ENCODE measurements at regions not wholly inside any gene's neighbourhood (a gene's known extent, or its start where the extent isn't known, plus 50 kb on each side); places are given as distances from the start of the nearest gene placed in this dataset.

DNA sequence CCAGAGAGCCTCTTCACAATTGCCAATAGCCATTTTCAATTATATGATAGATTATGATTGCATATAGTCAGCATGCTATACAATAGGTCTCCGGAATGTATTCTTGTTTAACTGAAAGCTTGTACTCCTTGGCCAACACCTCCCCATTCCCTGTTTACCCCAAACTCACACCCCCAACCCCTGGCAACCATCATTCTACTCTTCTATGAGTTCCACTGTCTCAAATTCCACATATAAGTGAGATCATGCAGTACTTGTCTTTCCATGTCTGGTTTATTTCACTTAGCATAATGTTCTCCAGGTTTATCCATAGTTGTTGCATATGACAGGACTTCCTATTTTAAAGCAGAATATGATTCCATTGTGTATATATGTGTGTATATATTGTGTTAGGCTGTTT lies 110.7 kb upstream of the STC2 start:
- Histone ChIP-seq H3K9me3 (ENCODE audit: control insufficient read depth, insufficient read depth, low read depth, low read length) (no peaks in the 10 kb centered on the region), H3K4me1 (ENCODE audit: control insufficient read depth, insufficient read depth, low read length) (no peaks in the 10 kb centered on the region), H3K36me3 (ENCODE audit: control insufficient read depth in 2 of 2, insufficient read depth in 1 of 2, low read length in 2 of 2) (no peaks in the 10 kb centered on the region), H3K27ac (ENCODE audit: extremely low read depth, low read depth, low read length) (no peak overlapping the region), H3K4me3 (ENCODE audit: low read depth, low read length) (no peak overlapping the region)
- ChIA-PET CTCF (interaction anchor here (0.6 kb wide), 2 partner anchors 13 to 960 kb away, joined by 3 to 6 read pairs; no protein-coding TSS in a partner anchor), POLR2A (no interaction called here)
- TF ChIP-seq ZNF626 (tag by site-specific recombination; IDR thresholded peaks at IDR 0.05), result no peak
- no peak for TF ChIP-seq ZNF311 (tag by site-specific recombination; IDR thresholded peaks at IDR 0.05; ENCODE audit: borderline replicate concordance)
- TF ChIP-seq ZNF366 (tag by site-specific recombination; conservative IDR thresholded peaks at IDR 0.05), result no peak
- TF ChIP-seq ZNF623 (tag by site-specific recombination; IDR thresholded peaks at IDR 0.05), result no peak
- TF ChIP-seq ZSCAN23 (tag by site-specific recombination; IDR thresholded peaks at IDR 0.05), result no peak
- TF ChIP-seq BCL11B (tag by site-specific recombination; IDR thresholded peaks at IDR 0.05; ENCODE audit: low read depth), result no peak
- TF ChIP-seq SP7 (tag by site-specific recombination; IDR thresholded peaks at IDR 0.05), result no peak
- TF ChIP-seq, protein P1, sequence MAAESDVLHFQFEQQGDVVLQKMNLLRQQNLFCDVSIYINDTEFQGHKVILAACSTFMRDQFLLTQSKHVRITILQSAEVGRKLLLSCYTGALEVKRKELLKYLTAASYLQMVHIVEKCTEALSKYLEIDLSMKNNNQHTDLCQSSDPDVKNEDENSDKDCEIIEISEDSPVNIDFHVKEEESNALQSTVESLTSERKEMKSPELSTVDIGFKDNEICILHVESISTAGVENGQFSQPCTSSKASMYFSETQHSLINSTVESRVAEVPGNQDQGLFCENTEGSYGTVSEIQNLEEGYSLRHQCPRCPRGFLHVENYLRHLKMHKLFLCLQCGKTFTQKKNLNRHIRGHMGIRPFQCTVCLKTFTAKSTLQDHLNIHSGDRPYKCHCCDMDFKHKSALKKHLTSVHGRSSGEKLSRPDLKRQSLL (tag by site-specific recombination; IDR thresholded peaks at IDR 0.05), result no peak
- TF ChIP-seq, protein P2, sequence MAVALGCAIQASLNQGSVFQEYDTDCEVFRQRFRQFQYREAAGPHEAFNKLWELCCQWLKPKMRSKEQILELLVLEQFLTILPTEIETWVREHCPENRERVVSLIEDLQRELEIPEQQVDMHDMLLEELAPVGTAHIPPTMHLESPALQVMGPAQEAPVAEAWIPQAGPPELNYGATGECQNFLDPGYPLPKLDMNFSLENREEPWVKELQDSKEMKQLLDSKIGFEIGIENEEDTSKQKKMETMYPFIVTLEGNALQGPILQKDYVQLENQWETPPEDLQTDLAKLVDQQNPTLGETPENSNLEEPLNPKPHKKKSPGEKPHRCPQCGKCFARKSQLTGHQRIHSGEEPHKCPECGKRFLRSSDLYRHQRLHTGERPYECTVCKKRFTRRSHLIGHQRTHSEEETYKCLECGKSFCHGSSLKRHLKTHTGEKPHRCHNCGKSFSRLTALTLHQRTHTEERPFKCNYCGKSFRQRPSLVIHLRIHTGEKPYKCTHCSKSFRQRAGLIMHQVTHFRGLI (tag by site-specific recombination; IDR thresholded peaks at IDR 0.05), result no peak
- TF ChIP-seq, protein P3, sequence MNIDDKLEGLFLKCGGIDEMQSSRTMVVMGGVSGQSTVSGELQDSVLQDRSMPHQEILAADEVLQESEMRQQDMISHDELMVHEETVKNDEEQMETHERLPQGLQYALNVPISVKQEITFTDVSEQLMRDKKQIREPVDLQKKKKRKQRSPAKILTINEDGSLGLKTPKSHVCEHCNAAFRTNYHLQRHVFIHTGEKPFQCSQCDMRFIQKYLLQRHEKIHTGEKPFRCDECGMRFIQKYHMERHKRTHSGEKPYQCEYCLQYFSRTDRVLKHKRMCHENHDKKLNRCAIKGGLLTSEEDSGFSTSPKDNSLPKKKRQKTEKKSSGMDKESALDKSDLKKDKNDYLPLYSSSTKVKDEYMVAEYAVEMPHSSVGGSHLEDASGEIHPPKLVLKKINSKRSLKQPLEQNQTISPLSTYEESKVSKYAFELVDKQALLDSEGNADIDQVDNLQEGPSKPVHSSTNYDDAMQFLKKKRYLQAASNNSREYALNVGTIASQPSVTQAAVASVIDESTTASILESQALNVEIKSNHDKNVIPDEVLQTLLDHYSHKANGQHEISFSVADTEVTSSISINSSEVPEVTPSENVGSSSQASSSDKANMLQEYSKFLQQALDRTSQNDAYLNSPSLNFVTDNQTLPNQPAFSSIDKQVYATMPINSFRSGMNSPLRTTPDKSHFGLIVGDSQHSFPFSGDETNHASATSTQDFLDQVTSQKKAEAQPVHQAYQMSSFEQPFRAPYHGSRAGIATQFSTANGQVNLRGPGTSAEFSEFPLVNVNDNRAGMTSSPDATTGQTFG (tag by site-specific recombination; IDR thresholded peaks at IDR 0.05; ENCODE audit: borderline replicate concordance), result no peak
- no peak for TF ChIP-seq ZNF571 (tag by site-specific recombination; IDR thresholded peaks at IDR 0.05)
- no peak for TF ChIP-seq ZNF530 (tag by site-specific recombination; IDR thresholded peaks at IDR 0.05; ENCODE audit: low read depth)
- no peak for TF ChIP-seq KLF7 (tag by site-specific recombination; IDR thresholded peaks at IDR 0.05; ENCODE audit: borderline replicate concordance)
- TF ChIP-seq ZNF621 (tag by site-specific recombination; IDR thresholded peaks at IDR 0.05), result no peak
- TF ChIP-seq ZNF350 (tag by site-specific recombination; IDR thresholded peaks at IDR 0.05), result no peak

DNA sequence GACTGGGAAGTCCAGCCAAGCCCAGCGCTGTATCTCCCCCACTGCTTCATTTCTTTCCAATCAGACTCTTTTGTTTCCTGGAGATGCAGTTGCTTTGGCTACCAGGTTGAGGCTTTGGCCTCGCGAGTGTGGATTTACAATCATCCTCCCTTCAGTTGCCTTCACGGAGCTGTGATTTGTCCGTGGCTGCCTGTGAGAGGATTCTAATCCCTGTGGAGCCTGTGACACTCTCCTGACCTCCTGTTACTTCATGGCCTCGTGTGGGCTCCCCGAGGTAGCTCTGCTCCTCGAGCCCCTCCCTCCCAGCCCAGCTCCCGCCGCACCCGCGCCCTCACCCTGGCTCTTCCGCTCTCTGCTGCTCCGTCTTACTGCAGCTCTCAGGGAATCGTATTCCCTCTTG lies 107.2 kb upstream of the STC2 start:
- Histone ChIP-seq H3K27ac (ENCODE audit: extremely low read depth, low read depth, low read length) (no peak overlapping the region), H3K9me3 (ENCODE audit: control insufficient read depth, insufficient read depth, low read depth, low read length) (no peaks in the 10 kb centered on the region), H3K36me3 (ENCODE audit: control insufficient read depth in 2 of 2, insufficient read depth in 1 of 2, low read length in 2 of 2) (no peaks in the 10 kb centered on the region), H3K4me1 (ENCODE audit: control insufficient read depth, insufficient read depth, low read length) (no peaks in the 10 kb centered on the region), H3K4me3 (ENCODE audit: low read depth, low read length) (no peak overlapping the region)
- ChIA-PET POLR2A (no interaction called here), CTCF (interaction anchor here (0.7 kb wide), 1 partner anchor 228 kb away, joined by 3 read pairs; no protein-coding TSS in a partner anchor)
- TF ChIP-seq ZBTB17 (tag by site-specific recombination; IDR thresholded peaks at IDR 0.05) (no peak), ZNF624 (tag by site-specific recombination; IDR thresholded peaks at IDR 0.05) (no peak), ZNF19 (tag by site-specific recombination; IDR thresholded peaks at IDR 0.05; ENCODE audit: low read depth) (no peak)
- TF ChIP-seq, protein P4, sequence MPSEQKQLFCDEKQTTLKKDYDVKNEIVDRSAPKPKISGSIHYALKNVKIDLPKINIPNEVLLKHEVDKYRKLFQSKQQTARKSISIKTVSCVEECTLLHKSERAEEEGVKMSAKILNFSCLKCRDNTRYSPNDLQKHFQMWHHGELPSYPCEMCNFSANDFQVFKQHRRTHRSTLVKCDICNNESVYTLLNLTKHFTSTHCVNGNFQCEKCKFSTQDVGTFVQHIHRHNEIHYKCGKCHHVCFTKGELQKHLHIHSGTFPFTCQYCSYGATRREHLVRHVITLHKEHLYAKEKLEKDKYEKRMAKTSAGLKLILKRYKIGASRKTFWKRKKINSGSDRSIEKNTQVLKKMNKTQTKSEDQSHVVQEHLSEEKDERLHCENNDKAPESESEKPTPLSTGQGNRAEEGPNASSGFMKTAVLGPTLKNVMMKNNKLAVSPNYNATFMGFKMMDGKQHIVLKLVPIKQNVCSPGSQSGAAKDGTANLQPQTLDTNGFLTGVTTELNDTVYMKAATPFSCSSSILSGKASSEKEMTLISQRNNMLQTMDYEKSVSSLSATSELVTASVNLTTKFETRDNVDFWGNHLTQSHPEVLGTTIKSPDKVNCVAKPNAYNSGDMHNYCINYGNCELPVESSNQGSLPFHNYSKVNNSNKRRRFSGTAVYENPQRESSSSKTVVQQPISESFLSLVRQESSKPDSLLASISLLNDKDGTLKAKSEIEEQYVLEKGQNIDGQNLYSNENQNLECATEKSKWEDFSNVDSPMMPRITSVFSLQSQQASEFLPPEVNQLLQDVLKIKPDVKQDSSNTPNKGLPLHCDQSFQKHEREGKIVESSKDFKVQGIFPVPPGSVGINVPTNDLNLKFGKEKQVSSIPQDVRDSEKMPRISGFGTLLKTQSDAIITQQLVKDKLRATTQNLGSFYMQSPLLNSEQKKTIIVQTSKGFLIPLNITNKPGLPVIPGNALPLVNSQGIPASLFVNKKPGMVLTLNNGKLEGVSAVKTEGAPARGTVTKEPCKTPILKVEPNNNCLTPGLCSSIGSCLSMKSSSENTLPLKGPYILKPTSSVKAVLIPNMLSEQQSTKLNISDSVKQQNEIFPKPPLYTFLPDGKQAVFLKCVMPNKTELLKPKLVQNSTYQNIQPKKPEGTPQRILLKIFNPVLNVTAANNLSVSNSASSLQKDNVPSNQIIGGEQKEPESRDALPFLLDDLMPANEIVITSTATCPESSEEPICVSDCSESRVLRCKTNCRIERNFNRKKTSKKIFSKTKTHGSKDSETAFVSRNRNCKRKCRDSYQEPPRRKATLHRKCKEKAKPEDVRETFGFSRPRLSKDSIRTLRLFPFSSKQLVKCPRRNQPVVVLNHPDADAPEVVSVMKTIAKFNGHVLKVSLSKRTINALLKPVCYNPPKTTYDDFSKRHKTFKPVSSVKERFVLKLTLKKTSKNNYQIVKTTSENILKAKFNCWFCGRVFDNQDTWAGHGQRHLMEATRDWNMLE (tag by site-specific recombination; conservative IDR thresholded peaks at IDR 0.05; ENCODE audit: low read depth), result no peak
